HepG2 (cell line): ENCODE measurements at regions not wholly inside any gene's neighbourhood (a gene's known extent, or its start where the extent isn't known, plus 50 kb on each side); places are given as distances from the start of the nearest gene placed in this dataset.

Experiments used
- ATAC-seq: fragments of 200-7000 bp; cut with Tn5 transposase; 3 replicates; pipeline ENCODE4 v1.9.1; 2020; ENCODE audit warnings: mild to moderate bottlenecking, moderate library complexity
- BruUV-seq: library from RNA; stranded (reverse); fragments of 400-500 nt; replicated peaks from 2 replicates; lab custom pipeline; 2021; lab: Mats Ljungman, UMichigan
- CTCF ChIA-PET: fragments of 300-600 bp; formaldehyde crosslinking; extraction: SDS; loops from one replicate; lab custom pipeline; 2021; ENCODE audit warnings: low total read pairs, inconsistent platforms, low intra/inter-chr PET ratio; lab: Yijun Ruan, JAX
- POLR2A ChIA-PET: fragments of 350-600 bp; sonication (Branson Sonifier 250); formaldehyde crosslinking; loops from one replicate; lab custom pipeline; 2020; ENCODE audit warnings: antibody characterized with exemption, inconsistent platforms; lab: Yijun Ruan, JAX
- DNase-seq: peaks from one replicate; pipeline ENCODE4 v3.0.0-alpha.2; 2015; ENCODE audit warnings: low spot score
- FAIRE-seq: peaks from 3 replicates; lab custom pipeline; 2011; peaks lifted over from hg19 to GRCh38; lab: Jason Lieb, UNC
- H2AFZ ChIP-seq: one replicate; pipeline ENCODE4 v1.6.1; 2011; ENCODE audit warnings: low read length, inconsistent platforms
- H3K27ac ChIP-seq: fragments of 300-600 bp; 3 replicates; pipeline ENCODE4 v1.8.0; 2011; ENCODE audit warnings: mixed run types, mild to moderate bottlenecking, mixed read lengths, low read length, inconsistent platforms; ENCODE audit not compliant: insufficient read depth; ENCODE audit errors: extremely low read length
- H3K27me3 ChIP-seq, 2 experiments: fragments of 200-600 bp in 1 of 2; 2 replicates in 1 of 2; 3 replicates in 1 of 2; pipeline versions ENCODE4 v1.6.0 to v1.8.0; 2011; ENCODE audit warnings: low read length in 2 of 2, mild to moderate bottlenecking in 2 of 2, moderate library complexity in 2 of 2, inconsistent platforms in 1 of 2; ENCODE audit not compliant: insufficient read depth in 2 of 2, control insufficient read depth in 1 of 2
- H3K36me3 ChIP-seq, 2 experiments: fragments of 200-600 bp in 1 of 2; replicated peaks in 1 of 2; 2 replicates in 1 of 2; 3 replicates in 1 of 2; pipeline versions ENCODE4 v1.5.1 to v1.8.0; 2011; ENCODE audit warnings: low read length in 2 of 2, inconsistent platforms in 1 of 2; ENCODE audit not compliant: insufficient read depth in 2 of 2, control insufficient read depth in 1 of 2
- H3K4me1 ChIP-seq: 2 replicates; pipeline ENCODE4 v1.5.1; 2012; ENCODE audit warnings: low read length, inconsistent platforms; ENCODE audit not compliant: insufficient read depth
- H3K4me2 ChIP-seq: 2 replicates; pipeline ENCODE4 v1.6.0; 2011; ENCODE audit warnings: low read depth, low read length, inconsistent platforms
- H3K4me3 ChIP-seq, 3 experiments: fragments of 200-600 bp in 1 of 3; sonication (generic), shearing (Covaris generic) in 1 of 3; replicated peaks in 1 of 3; 2 replicates each; pipeline ENCODE4 v1.5.1; 2011 to 2016; ENCODE audit warnings: low read length in 3 of 3, inconsistent platforms in 2 of 3, low read depth in 2 of 3, mild to moderate bottlenecking in 2 of 3, control low read depth in 1 of 3, mixed read lengths in 1 of 3; ENCODE audit not compliant: insufficient read depth in 1 of 3
- H3K79me2 ChIP-seq: one replicate; pipeline ENCODE4 v1.6.1; 2011; ENCODE audit warnings: low read length, inconsistent platforms; ENCODE audit not compliant: insufficient read depth
- H3K9ac ChIP-seq: 2 replicates; pipeline ENCODE4 v1.6.0; 2011; ENCODE audit warnings: mild to moderate bottlenecking, low read depth, low read length, inconsistent platforms; ENCODE audit not compliant: insufficient read depth
- H3K9me3 ChIP-seq: 2 replicates; pipeline ENCODE4 v1.5.1; 2012; ENCODE audit warnings: mild to moderate bottlenecking, low read length
- H4K20me1 ChIP-seq: 2 replicates; pipeline ENCODE4 v1.6.0; 2011; ENCODE audit warnings: inconsistent platforms, mild to moderate bottlenecking, low read length, moderate library complexity; ENCODE audit not compliant: insufficient read depth
- ESRRA ChIP-seq: sonication (generic); formaldehyde crosslinking; IDR thresholded peaks from 2 replicates; pipeline ENCODE4 v1.5.1; 2020; ENCODE audit warnings: mild to moderate bottlenecking, low read depth, missing genetic modification reagents
- HCFC1 ChIP-seq: fragments of 150-350 bp; IDR thresholded peaks from 2 replicates; pipeline ENCODE4 v1.6.1; 2014; ENCODE audit warnings: low read depth, low read length
- KLF6 ChIP-seq: IDR thresholded peaks from 2 replicates; pipeline ENCODE4 v1.8.0; 2016; ENCODE audit warnings: missing biosample characterization, missing genetic modification reagents
- MIXL1 ChIP-seq: IDR thresholded peaks from 2 replicates; pipeline ENCODE4 v1.6.1; 2016
- NBN ChIP-seq: fragments of 450-650 bp; conservative IDR thresholded peaks from 2 replicates; pipeline ENCODE4 v1.6.1; 2017
- PAF1 ChIP-seq: IDR thresholded peaks from 2 replicates; pipeline ENCODE4 v1.6.1; 2016; ENCODE audit warnings: missing genetic modification reagents, missing compliant biosample characterization
- TOPORS ChIP-seq: sonication (generic); formaldehyde crosslinking; IDR thresholded peaks from 2 replicates; pipeline ENCODE4 v1.8.0; 2023; ENCODE audit warnings: mild to moderate bottlenecking, missing genetic modification reagents
- ZNF20 ChIP-seq: sonication (generic); formaldehyde crosslinking; IDR thresholded peaks from 2 replicates; pipeline ENCODE4 v1.4.0; 2020; ENCODE audit warnings: mild to moderate bottlenecking, moderate library complexity, missing genetic modification reagents
- ZNF30 ChIP-seq: sonication (generic); formaldehyde crosslinking; IDR thresholded peaks from 2 replicates; pipeline ENCODE4 v1.5.0; 2020; ENCODE audit warnings: mild to moderate bottlenecking, missing genetic modification reagents
- ZNF552 ChIP-seq: sonication (generic); formaldehyde crosslinking; IDR thresholded peaks from 2 replicates; pipeline ENCODE4 v1.9.0; 2022; ENCODE audit warnings: missing genetic modification reagents, mild to moderate bottlenecking, borderline replicate concordance
- ZNF589 ChIP-seq: sonication (generic); formaldehyde crosslinking; conservative IDR thresholded peaks from 2 replicates; pipeline ENCODE4 v1.8.0; 2022; ENCODE audit warnings: mild to moderate bottlenecking, moderate library complexity, missing genetic modification reagents
- ZNF747 ChIP-seq: sonication (generic); formaldehyde crosslinking; IDR thresholded peaks from 2 replicates; pipeline ENCODE4 v1.8.1; 2023; ENCODE audit warnings: missing genetic modification reagents, mild to moderate bottlenecking, borderline replicate concordance
- WGBS: methylation state at CpG from one replicate; pipeline ENCODE4 v1.1.6; 2017; ENCODE audit warnings: low lambda C conversion rate; 5-methylcytosine and 5-hydroxymethylcytosine counted together
- in situ Hi-C: cut with HindIII; loops from 2 replicates; pipeline ENCODE4 v1.10.0; 2017; ENCODE audit warnings: low pct_unique_long_range_greater_than_20kb; ENCODE audit not compliant: extremely low pct_ligation_motif_present
- intact Hi-C: fragments of 100-400 bp; cut with micrococcal nuclease; formaldehyde crosslinking; loops from one replicate; pipeline ENCODE4 v1.10.0; 2022; ENCODE audit not compliant: unreplicated experiment
- TF ChIP-seq, protein P1 (sequence below): sonication (generic); formaldehyde crosslinking; IDR thresholded peaks from 2 replicates; pipeline ENCODE4 v1.4.0; 2020; ENCODE audit warnings: missing genetic modification reagents, borderline replicate concordance
- TF ChIP-seq, protein P2 (sequence below): fragments of 450-650 bp; IDR thresholded peaks from 2 replicates; pipeline ENCODE4 v1.6.1; 2017; ENCODE audit warnings: mild to moderate bottlenecking
- TF ChIP-seq, protein P3 (sequence below): sonication (generic); formaldehyde crosslinking; IDR thresholded peaks from 2 replicates; pipeline ENCODE4 v1.5.1; 2020; ENCODE audit warnings: missing genetic modification reagents, mild to moderate bottlenecking, borderline replicate concordance
- TF ChIP-seq, protein P4 (sequence below): sonication (generic); formaldehyde crosslinking; IDR thresholded peaks from 2 replicates; pipeline ENCODE4 v1.8.0; 2022; ENCODE audit warnings: missing genetic modification reagents, mild to moderate bottlenecking, inconsistent platforms, borderline replicate concordance
- TF ChIP-seq, protein P5 (sequence below): IDR thresholded peaks from 2 replicates; pipeline ENCODE4 v1.6.1; 2018; ENCODE audit warnings: missing genetic modification reagents

DNA sequence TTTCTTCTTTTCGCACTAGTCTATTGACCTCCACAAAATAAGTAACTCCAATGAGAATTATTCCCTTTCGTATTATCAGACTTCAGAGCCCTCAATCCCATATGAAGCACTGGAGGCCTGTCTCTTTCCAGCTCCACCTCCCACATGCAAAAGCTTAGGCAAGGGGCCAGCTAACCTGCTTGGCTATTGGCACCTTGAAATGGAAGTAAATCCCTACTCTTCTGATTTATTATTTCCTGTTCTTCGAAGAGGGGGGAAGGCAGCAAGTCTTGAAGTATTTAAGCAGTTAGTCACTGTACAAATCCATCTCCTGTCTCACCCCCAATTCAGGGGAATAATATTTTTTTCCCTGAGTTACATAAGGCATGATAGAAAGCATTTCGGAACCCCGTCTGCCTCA lies 577.8 kb downstream of the MAFB start:
- Histone ChIP-seq H3K4me1 (no peaks in the 10 kb centered on the region), H3K9ac (no peak overlapping the region), H3K27me3 (no peaks in the 10 kb centered on the region), H4K20me1 (no peaks in the 10 kb centered on the region), H3K9me3 (peaks cover 70% of the 10 kb centered on the region), H3K27ac (no peak overlapping the region), H2AFZ (no peak overlapping the region), H3K79me2 (no peaks in the 10 kb centered on the region), H3K4me2 (no peak overlapping the region), H3K4me3 (no peak overlapping the region), H3K36me3 (no peaks in the 10 kb centered on the region)
- POLR2A ChIA-PET: no interaction called here
- DNase-seq (no peak), ATAC-seq (no peak), FAIRE-seq (no peak)
- CTCF ChIA-PET: no interaction called here
- in situ Hi-C loops (no loop called here), intact Hi-C loops (no loop called here)
- 20% methylated on average over 5 of the region's 5 CpGs for WGBS
- BruUV-seq: no TSS peak
- no peak for TF ChIP-seq HCFC1
- TF ChIP-seq ZNF552 (CRISPR knock-in tag): no peak
- TF ChIP-seq NBN: no peak
- TF ChIP-seq KLF6 (CRISPR knock-in tag): no peak
- TF ChIP-seq ZNF30: no peak
- no peak for TF ChIP-seq ZNF589 (CRISPR knock-in tag)
- TF ChIP-seq, protein P1, sequence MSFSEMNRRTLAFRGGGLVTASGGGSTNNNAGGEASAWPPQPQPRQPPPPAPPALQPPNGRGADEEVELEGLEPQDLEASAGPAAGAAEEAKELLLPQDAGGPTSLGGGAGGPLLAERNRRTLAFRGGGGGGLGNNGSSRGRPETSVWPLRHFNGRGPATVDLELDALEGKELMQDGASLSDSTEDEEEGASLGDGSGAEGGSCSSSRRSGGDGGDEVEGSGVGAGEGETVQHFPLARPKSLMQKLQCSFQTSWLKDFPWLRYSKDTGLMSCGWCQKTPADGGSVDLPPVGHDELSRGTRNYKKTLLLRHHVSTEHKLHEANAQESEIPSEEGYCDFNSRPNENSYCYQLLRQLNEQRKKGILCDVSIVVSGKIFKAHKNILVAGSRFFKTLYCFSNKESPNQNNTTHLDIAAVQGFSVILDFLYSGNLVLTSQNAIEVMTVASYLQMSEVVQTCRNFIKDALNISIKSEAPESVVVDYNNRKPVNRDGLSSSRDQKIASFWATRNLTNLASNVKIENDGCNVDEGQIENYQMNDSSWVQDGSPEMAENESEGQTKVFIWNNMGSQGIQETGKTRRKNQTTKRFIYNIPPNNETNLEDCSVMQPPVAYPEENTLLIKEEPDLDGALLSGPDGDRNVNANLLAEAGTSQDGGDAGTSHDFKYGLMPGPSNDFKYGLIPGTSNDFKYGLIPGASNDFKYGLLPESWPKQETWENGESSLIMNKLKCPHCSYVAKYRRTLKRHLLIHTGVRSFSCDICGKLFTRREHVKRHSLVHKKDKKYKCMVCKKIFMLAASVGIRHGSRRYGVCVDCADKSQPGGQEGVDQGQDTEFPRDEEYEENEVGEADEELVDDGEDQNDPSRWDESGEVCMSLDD: no peak
- TF ChIP-seq, protein P2, sequence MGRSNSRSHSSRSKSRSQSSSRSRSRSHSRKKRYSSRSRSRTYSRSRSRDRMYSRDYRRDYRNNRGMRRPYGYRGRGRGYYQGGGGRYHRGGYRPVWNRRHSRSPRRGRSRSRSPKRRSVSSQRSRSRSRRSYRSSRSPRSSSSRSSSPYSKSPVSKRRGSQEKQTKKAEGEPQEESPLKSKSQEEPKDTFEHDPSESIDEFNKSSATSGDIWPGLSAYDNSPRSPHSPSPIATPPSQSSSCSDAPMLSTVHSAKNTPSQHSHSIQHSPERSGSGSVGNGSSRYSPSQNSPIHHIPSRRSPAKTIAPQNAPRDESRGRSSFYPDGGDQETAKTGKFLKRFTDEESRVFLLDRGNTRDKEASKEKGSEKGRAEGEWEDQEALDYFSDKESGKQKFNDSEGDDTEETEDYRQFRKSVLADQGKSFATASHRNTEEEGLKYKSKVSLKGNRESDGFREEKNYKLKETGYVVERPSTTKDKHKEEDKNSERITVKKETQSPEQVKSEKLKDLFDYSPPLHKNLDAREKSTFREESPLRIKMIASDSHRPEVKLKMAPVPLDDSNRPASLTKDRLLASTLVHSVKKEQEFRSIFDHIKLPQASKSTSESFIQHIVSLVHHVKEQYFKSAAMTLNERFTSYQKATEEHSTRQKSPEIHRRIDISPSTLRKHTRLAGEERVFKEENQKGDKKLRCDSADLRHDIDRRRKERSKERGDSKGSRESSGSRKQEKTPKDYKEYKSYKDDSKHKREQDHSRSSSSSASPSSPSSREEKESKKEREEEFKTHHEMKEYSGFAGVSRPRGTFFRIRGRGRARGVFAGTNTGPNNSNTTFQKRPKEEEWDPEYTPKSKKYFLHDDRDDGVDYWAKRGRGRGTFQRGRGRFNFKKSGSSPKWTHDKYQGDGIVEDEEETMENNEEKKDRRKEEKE: no peak
- no peak for TF ChIP-seq ZNF747 (CRISPR knock-in tag)
- TF ChIP-seq MIXL1 (CRISPR knock-in tag): no peak
- TF ChIP-seq PAF1 (CRISPR knock-in tag): no peak
- TF ChIP-seq ZNF20 (CRISPR knock-in tag): no peak
- TF ChIP-seq, protein P3, sequence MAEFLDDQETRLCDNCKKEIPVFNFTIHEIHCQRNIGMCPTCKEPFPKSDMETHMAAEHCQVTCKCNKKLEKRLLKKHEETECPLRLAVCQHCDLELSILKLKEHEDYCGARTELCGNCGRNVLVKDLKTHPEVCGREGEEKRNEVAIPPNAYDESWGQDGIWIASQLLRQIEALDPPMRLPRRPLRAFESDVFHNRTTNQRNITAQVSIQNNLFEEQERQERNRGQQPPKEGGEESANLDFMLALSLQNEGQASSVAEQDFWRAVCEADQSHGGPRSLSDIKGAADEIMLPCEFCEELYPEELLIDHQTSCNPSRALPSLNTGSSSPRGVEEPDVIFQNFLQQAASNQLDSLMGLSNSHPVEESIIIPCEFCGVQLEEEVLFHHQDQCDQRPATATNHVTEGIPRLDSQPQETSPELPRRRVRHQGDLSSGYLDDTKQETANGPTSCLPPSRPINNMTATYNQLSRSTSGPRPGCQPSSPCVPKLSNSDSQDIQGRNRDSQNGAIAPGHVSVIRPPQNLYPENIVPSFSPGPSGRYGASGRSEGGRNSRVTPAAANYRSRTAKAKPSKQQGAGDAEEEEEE (CRISPR knock-in tag): no peak
- TF ChIP-seq ESRRA (CRISPR knock-in tag): no peak
- TF ChIP-seq, protein P4, sequence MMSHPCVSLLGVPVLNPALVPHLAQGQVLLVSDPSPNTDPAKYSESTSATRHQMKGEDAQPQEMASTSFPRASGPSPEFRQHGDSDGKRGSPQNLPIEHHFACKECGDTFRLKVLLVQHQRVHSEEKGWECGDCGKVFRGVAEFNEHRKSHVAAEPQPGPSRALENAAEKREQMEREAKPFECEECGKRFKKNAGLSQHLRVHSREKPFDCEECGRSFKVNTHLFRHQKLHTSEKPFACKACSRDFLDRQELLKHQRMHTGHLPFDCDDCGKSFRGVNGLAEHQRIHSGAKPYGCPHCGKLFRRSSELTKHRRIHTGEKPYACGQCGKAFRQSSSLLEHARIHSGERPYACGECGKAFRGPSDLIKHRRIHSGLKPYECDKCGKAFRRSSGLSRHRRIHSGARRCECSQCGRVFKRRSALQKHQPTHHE (CRISPR knock-in tag): no peak
- no peak for TF ChIP-seq TOPORS
- TF ChIP-seq, protein P5, sequence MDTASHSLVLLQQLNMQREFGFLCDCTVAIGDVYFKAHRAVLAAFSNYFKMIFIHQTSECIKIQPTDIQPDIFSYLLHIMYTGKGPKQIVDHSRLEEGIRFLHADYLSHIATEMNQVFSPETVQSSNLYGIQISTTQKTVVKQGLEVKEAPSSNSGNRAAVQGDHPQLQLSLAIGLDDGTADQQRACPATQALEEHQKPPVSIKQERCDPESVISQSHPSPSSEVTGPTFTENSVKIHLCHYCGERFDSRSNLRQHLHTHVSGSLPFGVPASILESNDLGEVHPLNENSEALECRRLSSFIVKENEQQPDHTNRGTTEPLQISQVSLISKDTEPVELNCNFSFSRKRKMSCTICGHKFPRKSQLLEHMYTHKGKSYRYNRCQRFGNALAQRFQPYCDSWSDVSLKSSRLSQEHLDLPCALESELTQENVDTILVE (CRISPR knock-in tag): no peak
